NCI-H1092 treated with DMSO at 0.1 percent for 48 hours (cell line): ENCODE measurements at regions not wholly inside any gene's neighbourhood (a gene's known extent, or its start where the extent isn't known, plus 50 kb on each side); places are given as distances from the start of the nearest gene placed in this dataset.
A peak's percentile ranks its signal among the peaks of the same experiment; 100 is the strongest.

Source experiments
- DNase-seq: peaks from one replicate; lab custom pipeline; 2025; lab: John Stamatoyannopoulos, UW

- DNase-seq: no peak
These were observed 782.8 kb upstream of the ACVR2A start for GRCh38 chr2:147062073-147062472.

- no peak for DNase-seq
These were observed 783.6 kb upstream of the ACVR2A start for GRCh38 chr2:147061269-147061668.

GRCh38 chr2:147057892-147058490 is 786.8 kb upstream of the ACVR2A start:
- DNase-seq: no peak

- DNase-seq: no peak
These were observed 793.0 kb upstream of the ACVR2A start for GRCh38 chr2:147051814-147052213.

GRCh38 chr2:147051248-147051647 is 793.6 kb upstream of the ACVR2A start:
- no peak for DNase-seq

- DNase-seq: no peak
These were observed 794.9 kb upstream of the ACVR2A start for GRCh38 chr2:147049957-147050356.

GRCh38 chr2:147046473-147046872 is 798.4 kb upstream of the ACVR2A start:
- no peak for DNase-seq

- DNase-seq: peak; percentile 50
These were observed 799.7 kb upstream of the ACVR2A start for GRCh38 chr2:147045113-147045512.

GRCh38 chr2:147041121-147041494 is 803.7 kb upstream of the ACVR2A start:
- DNase-seq: no peak

- DNase-seq: no peak
These were observed 804.3 kb upstream of the ACVR2A start for GRCh38 chr2:147040298-147041120.

GRCh38 chr2:147037048-147037447 is 807.8 kb upstream of the ACVR2A start:
- no peak for DNase-seq

GRCh38 chr2:147033044-147033443 is 811.8 kb upstream of the ACVR2A start:
- no peak for DNase-seq

GRCh38 chr2:147031897-147032296 is 812.9 kb upstream of the ACVR2A start:
- no peak for DNase-seq

GRCh38 chr2:147030966-147031720 is 813.7 kb upstream of the ACVR2A start:
- no peak for DNase-seq

GRCh38 chr2:147027436-147027835 is 817.4 kb upstream of the ACVR2A start:
- no peak for DNase-seq

- no peak for DNase-seq
These were observed 818.0 kb upstream of the ACVR2A start for GRCh38 chr2:147026664-147027295.

- DNase-seq: no peak
These were observed 818.9 kb upstream of the ACVR2A start for GRCh38 chr2:147025646-147026585.

- no peak for DNase-seq
These were observed 825.5 kb upstream of the ACVR2A start for GRCh38 chr2:147019311-147019710.

GRCh38 chr2:147017951-147018645 is 826.7 kb upstream of the ACVR2A start:
- DNase-seq: no peak

- DNase-seq: no peak
These were observed 828.6 kb upstream of the ACVR2A start for GRCh38 chr2:147016181-147016580.

- DNase-seq: no peak
These were observed 829.2 kb upstream of the ACVR2A start for GRCh38 chr2:147015591-147015990.
